Ovary (tissue), 7 donors: ENCODE measurements at regions not wholly inside any gene's neighbourhood (a gene's known extent, or its start where the extent isn't known, plus 50 kb on each side); places are given as distances from the start of the nearest gene placed in this dataset.
"Not testable (repeated sequence)": the region's sequence is repeated elsewhere in the genome, so short reads cannot be mapped to it uniquely, and the experiment has no call there.

ENCODE experiments used
- DNase-seq, 5 donors: peaks; one replicate each; pipeline ENCODE4 v3.0.0-alpha.2; 2019 to 2020
- H3K27ac ChIP-seq, 2 donors: fragments of 200-600 bp; one replicate each; pipeline versions ENCODE4 v1.5.1 to v1.8.0; 2019 to 2022
- H3K27me3 ChIP-seq: fragments of 200-600 bp; one replicate; pipeline ENCODE4 v1.8.0; 2022
- H3K36me3 ChIP-seq: fragments of 200-600 bp; sonication (generic); one replicate; pipeline ENCODE4 v1.5.1; 2019
- H3K4me1 ChIP-seq: one replicate; pipeline ENCODE4 v1.8.1; 2013; ENCODE audit warnings: mild to moderate bottlenecking, moderate library complexity; ENCODE audit not compliant: insufficient read depth
- H3K4me3 ChIP-seq: fragments of 200-600 bp; sonication (generic); one replicate; pipeline ENCODE4 v1.5.1; 2017
- H3K9me3 ChIP-seq, 2 donors: fragments of 200-600 bp in 1 of 2; sonication (generic) in 1 of 2; one replicate each; pipeline versions ENCODE4 v1.5.1 to v1.8.1; 2013 to 2019; ENCODE audit warnings: mild to moderate bottlenecking in 1 of 2, moderate library complexity in 1 of 2
- CTCF ChIP-seq, 3 donors: fragments of 450-650 bp in 2 of 3; fragments of 200-600 bp in 1 of 3; IDR thresholded peaks; one replicate each; pipeline versions ENCODE4 v1.5.1 to v1.8.0; 2016 to 2022; ENCODE audit warnings: antibody characterized with exemption in 3 of 3, mild to moderate bottlenecking in 1 of 3
- EP300 ChIP-seq: sonication (generic); formaldehyde crosslinking; IDR thresholded peaks from one replicate; pipeline ENCODE4 v1.6.1; 2017; ENCODE audit warnings: antibody characterized with exemption
- POLR2A ChIP-seq: fragments of 450-650 bp; IDR thresholded peaks from one replicate; pipeline ENCODE4 v1.6.1; 2017; ENCODE audit warnings: antibody characterized with exemption, mild to moderate bottlenecking, moderate library complexity
- WGBS, 3 donors: extraction: QIAGEN DNeasy Blood & Tissue Kit in 1 of 3; methylation state at CpG; one replicate each; pipeline versions ENCODE4 v1.1.5 to v1.1.7; 2013 to 2017; 5-methylcytosine and 5-hydroxymethylcytosine counted together
- intact Hi-C, 4 donors: fragments of 100-400 bp; cut with DNase I; formaldehyde crosslinking; loops; one replicate each; pipeline versions ENCODE4 v1.11.0 to v1.15.1; 2022 to 2023
- donor health status: DM: no; HTN: no; CAD: no; lungs with moderate emphysema.
- donor health status: DM: no; HTN: no; CAD: no.
- donor health status: Bipolar disorder and iron deficiency.
- donor health status: DM: no; HTN: no; CAD: no.
- donor health status: DM: yes; HTN: yes; CAD: no.

- WGBS, 3 donors: 46 to 57% (median 46%) methylated on average over 3 of the region's 3 CpGs
- intact Hi-C loops: no loop called here
- no peaks in the 10 kb centered on the region for H3K36me3 ChIP-seq
- H3K27ac ChIP-seq: no peak overlapping the region
- H3K27me3 ChIP-seq: no peaks in the 10 kb centered on the region
- TF ChIP-seq EP300: no peak
- no peak for TF ChIP-seq POLR2A
- TF ChIP-seq CTCF (IDR thresholded peaks at IDR 0.05): no peak
- no peaks in the 10 kb centered on the region for H3K4me1 ChIP-seq
- H3K9me3 ChIP-seq: no peaks in the 10 kb centered on the region
- H3K4me3 ChIP-seq: no peak overlapping the region
- DNase-seq: no peak
Observed at GRCh38 chr13:43946281-43946680, 66.6 kb downstream of the LACC1 start.

- no peak overlapping the region for H3K4me3 ChIP-seq
- intact Hi-C loops: no loop called here
- H3K27ac ChIP-seq: no peak overlapping the region
- H3K27me3 ChIP-seq: no peaks in the 10 kb centered on the region
- no peaks in the 10 kb centered on the region for H3K36me3 ChIP-seq
- no peaks in the 10 kb centered on the region for H3K4me1 ChIP-seq
- DNase-seq: no peak
- WGBS, 3 donors: 58 to 69% (median 67%) methylated on average over 3 of the region's 3 CpGs
- no peaks in the 10 kb centered on the region for H3K9me3 ChIP-seq
- TF ChIP-seq CTCF (IDR thresholded peaks at IDR 0.05) (no peak), EP300 (no peak)
Observed at GRCh38 chr13:43947897-43948458, 68.3 kb downstream of the LACC1 start.

- Histone ChIP-seq H3K9me3 (no peaks in the 10 kb centered on the region), H3K4me1 (no peaks in the 10 kb centered on the region), H3K4me3 (no peak overlapping the region), H3K27ac (no peak overlapping the region), H3K27me3 (no peaks in the 10 kb centered on the region), H3K36me3 (no peaks in the 10 kb centered on the region)
- TF ChIP-seq CTCF (IDR thresholded peaks at IDR 0.05): no peak
- no peak for TF ChIP-seq EP300
- TF ChIP-seq POLR2A: no peak
- intact Hi-C loops: no loop called here
- 70 to 75% (median 71%) methylated on average over 2 of the region's 2 CpGs for WGBS, 3 donors
- DNase-seq: no peak
Observed at GRCh38 chr13:43953370-43953769, 73.7 kb downstream of the LACC1 start.

DNA sequence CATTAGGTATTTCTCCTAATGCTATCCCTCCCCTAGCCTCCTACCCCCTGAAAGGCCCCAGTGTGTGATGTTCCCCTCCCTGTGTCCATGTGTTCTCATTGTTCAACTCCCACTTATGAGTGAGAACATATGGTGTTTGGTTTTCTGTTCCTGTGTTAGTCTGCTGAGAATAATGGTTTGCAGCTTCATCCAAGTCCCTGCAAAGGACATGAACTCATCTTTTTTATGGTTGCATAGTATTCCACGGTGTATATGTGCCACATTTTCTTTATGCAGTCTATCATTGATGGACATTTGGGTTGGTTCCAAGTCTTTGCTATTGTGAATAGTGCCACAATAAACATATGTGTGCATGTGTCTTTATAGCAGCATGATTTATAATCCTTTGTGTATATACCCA is 77.3 kb downstream of the LACC1 start:
- DNase-seq, H3K27me3 ChIP-seq, H3K9me3 ChIP-seq, H3K36me3 ChIP-seq, H3K4me1 ChIP-seq, intact Hi-C loops, H3K4me3 ChIP-seq, H3K27ac ChIP-seq: not testable (repeated sequence)
- 82 to 92% (median 88%) methylated on average over 1 of the region's 1 CpG for WGBS, 3 donors

GRCh38 chr13:43959291-43959690 is 79.6 kb downstream of the LACC1 start:
- no peak for TF ChIP-seq EP300
- no peak for TF ChIP-seq POLR2A
- TF ChIP-seq CTCF (IDR thresholded peaks at IDR 0.05): no peak
- H3K4me1 ChIP-seq: no peaks in the 10 kb centered on the region
- WGBS, 3 donors: 95 to 100% (median 100%) methylated on average over 2 of the region's 2 CpGs
- no peak overlapping the region for H3K4me3 ChIP-seq
- H3K27ac ChIP-seq: no peak overlapping the region
- DNase-seq: no peak
- H3K36me3 ChIP-seq: no peaks in the 10 kb centered on the region
- no peaks in the 10 kb centered on the region for H3K9me3 ChIP-seq
- H3K27me3 ChIP-seq: no peaks in the 10 kb centered on the region
- intact Hi-C loops: no loop called here
